ENCODE measurements at regions not wholly inside any gene's neighbourhood (a gene's known extent, or its start where the extent isn't known, plus 50 kb on each side); places are given as distances from the start of the nearest gene placed in this dataset.
"Not testable (repeated sequence)": the region's sequence is repeated elsewhere in the genome, so short reads cannot be mapped to it uniquely, and the experiment has no call there.

- no peak for DNase-seq
These were observed 2458.5 kb downstream of the ARAP2 start for GRCh38 chr4:33785843-33786242.

DNA sequence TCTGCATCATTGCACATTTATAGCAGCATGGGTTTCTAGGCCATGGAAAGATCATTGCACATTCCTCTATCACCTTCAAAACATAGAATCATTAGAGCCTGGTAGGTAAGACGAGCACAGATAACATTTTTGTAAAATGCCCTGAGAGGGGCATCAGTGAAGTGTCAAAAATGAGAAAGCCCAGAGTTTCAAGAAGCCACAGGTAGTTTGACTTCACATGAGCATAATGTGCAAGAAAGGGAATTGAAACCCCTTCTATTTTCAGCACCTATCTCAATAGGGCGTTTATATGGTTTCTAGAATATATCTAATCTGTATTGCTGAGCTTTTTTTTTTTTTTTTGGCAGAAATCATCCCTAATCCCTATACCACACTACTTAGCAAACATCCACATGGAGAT is 2441.7 kb downstream of the ARAP2 start:
- DNase-seq = no peak

DNA sequence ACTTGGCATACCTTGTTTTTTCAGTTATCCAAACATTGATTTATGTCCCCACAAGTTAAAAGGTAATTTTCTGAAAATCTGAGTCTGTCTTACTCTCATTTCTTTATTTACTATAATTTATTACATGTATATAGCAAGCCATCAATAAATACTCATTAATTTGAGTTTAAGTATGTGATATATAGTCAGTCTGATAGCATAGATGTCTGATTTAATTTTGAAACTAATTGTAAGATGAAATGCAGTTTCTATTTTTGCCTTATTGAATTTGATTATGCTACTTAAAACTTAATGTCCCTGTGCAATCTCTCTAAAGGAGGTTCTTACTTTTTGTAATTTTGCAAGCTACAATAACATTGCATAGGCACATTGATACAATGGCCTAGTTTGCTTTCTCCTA is 2418.6 kb downstream of the ARAP2 start:
- no peak for DNase-seq

DNA sequence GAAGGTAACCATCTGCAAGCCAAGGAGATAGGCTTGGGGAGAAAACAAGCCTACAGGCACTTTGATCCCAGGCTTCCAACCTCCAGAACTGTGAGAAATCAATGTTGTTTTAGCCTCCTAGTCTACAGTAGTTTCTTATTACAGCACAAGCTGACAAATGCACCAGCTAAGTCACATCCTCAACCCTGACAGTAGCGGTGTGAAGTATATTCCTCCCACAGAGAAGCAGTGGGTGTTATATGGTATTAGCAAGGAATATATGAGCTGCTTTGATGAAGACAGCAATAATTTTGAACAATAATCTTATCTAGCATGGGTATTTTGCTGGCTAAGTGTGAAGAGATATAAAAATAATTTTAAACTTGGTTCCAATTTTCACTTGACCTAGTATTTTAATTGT is 2415.0 kb downstream of the ARAP2 start:
- not testable (repeated sequence) for DNase-seq

DNA sequence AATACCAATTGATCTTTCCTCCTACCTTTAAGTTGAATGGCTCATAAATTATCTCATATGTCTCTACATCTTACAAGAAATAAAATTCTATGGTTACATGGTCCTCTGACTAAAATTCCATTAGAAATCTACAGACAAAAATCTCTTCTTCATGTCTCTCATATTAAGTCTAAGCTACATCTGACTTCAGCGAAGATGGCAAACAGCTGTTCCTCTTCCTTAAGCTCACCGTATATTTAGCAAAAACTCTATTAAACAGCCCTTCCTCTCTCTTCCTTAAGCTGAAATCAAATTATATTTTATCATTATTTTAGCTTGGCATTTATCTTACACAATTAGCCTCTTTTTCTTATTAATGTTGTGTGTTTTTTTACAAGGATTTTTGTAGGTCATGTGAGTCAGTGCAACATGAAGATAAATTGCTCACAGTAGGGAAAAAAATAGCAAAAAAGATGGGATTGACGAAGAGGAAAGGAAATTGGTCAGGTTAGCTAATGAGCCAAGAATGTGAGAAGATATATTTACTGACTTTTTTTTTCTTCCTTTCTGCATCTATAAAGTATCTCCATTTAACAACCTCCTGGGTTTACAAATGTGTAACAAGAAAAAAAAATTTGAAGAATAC is 2412.8 kb downstream of the ARAP2 start:
- DNase-seq = no peak

DNA sequence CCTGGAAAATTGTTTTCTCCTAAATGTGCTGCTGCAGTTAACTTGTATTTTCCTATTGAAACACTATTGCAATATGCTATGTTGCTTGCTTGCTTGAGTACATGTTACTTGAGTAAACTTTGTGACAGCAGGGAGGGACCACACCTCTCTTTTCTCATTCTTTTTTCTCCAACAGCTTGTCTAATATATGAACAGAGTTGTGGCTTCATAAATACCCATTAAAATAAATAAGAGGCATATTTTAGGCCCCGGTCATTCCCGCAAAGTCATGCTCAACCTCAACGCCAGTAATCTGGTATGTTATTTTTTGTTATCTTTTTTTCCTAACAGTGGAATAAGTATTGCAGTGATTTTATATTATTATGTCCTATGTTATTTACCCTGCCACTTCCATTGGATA is 2408.6 kb downstream of the ARAP2 start:
- not testable (repeated sequence) for DNase-seq

GRCh38 chr4:33837043-33837838 is 2407.1 kb downstream of the ARAP2 start:
- DNase-seq = no peak

- DNase-seq = no peak
These were observed 2403.2 kb downstream of the ARAP2 start for GRCh38 chr4:33841120-33841519.

DNA sequence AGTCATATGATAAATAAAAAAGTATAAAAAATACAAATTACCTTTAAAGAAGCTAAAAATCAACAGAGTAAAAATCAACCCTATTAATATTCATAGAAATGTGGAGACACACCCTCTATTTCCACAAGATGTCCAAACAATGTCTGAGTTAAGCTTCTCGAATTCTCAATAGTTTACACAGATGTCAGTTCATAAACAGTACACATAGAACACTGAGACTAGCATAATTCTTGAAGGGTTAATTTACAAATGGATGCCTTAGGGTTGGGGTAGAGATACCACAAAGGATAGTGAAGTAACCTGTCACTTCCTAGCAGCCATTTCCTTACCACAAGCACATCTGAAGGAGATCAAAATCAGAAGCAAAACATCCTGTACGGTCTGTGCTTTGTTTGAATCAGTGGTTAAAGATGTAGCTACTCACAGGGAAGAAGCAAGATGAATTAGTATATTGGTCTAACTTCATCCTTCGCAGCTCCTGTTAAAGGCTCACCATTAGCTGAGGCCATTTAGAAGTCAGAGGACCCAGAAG is 2393.9 kb downstream of the ARAP2 start:
- no peak for DNase-seq

- not testable (repeated sequence) for DNase-seq
These were observed 2390.6 kb downstream of the ARAP2 start for GRCh38 chr4:33853670-33854069.

- DNase-seq = no peak
These were observed 2379.9 kb downstream of the ARAP2 start for GRCh38 chr4:33864290-33864859.

GRCh38 chr4:33873791-33874190 is 2370.5 kb downstream of the ARAP2 start:
- DNase-seq = no peak

DNA sequence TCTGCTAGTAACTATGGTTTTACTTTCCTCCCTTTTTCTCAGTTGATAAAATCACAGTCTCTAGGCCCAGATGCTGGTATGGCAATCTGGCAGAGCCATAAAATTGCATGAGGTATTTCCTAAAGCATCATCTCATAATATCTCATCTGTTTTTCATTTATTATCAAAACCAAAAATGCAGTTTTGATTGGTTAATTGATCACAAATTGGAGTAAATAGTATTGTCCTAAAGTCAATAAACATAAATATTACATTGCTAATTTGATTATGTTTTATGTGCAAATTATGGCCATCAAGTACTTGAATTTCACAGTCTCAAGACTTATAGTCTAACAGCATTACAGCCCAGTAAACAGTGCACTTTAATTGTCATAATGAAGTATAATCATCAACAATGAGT is 2365.6 kb downstream of the ARAP2 start:
- no peak for DNase-seq

DNA sequence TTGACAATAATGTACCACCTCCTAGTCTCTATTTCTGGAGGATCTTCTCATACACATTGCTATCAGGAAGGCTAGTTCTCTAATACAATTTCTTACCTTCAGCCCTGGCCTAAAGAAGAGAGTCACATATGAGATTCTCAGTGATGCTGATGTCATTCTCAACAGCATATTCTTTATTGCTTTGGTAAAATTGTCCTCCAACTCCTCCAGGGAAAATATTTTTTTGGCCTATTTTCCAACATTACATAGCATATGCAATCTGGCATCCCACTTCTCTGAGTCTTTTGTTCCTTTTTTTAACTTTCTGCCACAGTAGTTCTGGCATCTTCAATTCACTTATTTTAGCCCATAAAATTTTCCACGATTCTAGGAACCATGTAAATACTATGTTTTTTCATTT is 2363.1 kb downstream of the ARAP2 start:
- no peak for DNase-seq

- no peak for DNase-seq
These were observed 2361.9 kb downstream of the ARAP2 start for GRCh38 chr4:33882246-33882990.

DNA sequence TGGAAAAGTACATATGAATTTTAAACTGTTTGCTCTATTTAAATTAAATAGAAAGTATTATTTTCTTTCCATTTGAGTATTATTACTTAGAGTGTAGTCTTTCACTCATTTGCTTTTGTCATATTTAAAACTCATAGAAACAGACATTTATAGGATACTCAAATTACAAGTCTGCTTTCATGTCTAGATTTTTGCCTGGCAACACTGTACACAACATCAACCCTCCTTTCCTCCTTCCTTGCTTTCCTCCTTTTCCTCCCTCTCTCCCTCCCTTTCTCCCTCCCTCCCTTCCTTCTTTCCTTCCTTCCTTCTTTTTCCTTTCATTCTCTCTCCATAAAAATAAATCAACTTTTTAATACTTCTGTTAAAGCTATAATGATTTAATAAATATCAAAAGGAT is 2361.2 kb downstream of the ARAP2 start:
- no peak for DNase-seq

GRCh38 chr4:33886356-33886755 is 2358.0 kb downstream of the ARAP2 start:
- no peak for DNase-seq

- DNase-seq = no peak
These were observed 2353.5 kb downstream of the ARAP2 start for GRCh38 chr4:33890841-33891240.

DNA sequence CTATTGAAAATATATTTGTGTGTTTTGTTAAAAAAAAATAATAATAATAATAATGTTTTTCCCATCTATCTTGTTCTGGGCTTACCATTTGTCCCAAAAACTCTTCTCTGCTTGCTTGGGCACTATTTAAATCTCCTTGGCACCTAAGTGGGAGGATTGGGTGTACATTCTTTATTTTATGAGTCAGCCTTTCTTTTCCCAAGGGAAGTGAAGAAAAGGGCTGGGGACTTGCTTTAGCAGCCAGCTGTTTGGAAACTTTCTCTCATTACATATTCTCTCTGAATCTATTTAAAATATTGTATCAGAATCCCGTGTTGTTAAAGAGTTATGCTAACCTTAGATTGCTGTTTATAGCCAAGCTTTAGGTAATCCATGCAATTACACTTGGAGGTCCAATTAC is 2332.4 kb downstream of the ARAP2 start:
- no peak for DNase-seq

GRCh38 chr4:33914386-33914785 is 2329.9 kb downstream of the ARAP2 start:
- no peak for DNase-seq

DNA sequence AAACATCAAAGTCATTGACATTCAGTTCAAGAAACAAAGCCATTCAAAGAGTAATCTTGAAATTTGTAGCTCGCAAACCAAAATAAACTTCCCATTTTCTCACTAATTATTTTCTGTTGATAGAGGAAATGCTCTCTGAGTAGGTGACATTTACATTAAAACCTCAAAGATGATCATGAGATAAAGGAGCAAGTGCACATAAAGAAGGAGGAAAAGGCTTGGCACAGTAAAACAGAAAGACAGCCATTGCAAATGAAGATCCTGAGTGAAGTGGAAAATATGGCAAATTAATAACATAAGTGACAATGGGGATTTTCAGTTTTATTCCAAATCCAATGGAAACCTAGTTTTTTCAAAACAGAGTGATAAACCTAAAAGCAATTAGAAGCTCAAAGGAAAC is 2320.8 kb downstream of the ARAP2 start:
- DNase-seq = no peak

GRCh38 chr4:33924239-33924638 is 2320.1 kb downstream of the ARAP2 start:
- no peak for DNase-seq

GRCh38 chr4:33924811-33925210 is 2319.5 kb downstream of the ARAP2 start:
- no peak for DNase-seq

All from COR-L47 (cell line).